Urinary bladder (tissue), 3 donors: ENCODE measurements at regions not wholly inside any gene's neighbourhood (a gene's known extent, or its start where the extent isn't known, plus 50 kb on each side); places are given as distances from the start of the nearest gene placed in this dataset.
"Not testable (repeated sequence)": the region's sequence is repeated elsewhere in the genome, so short reads cannot be mapped to it uniquely, and the experiment has no call there.

ENCODE experiments used
- DNase-seq: peaks from one replicate; pipeline ENCODE4 v3.0.0-alpha.2; 2015; ENCODE audit errors: extremely low spot score
- H3K27ac ChIP-seq: one replicate; pipeline ENCODE4 v1.5.1; 2013; ENCODE audit warnings: low read depth, mild to moderate bottlenecking, moderate library complexity
- H3K36me3 ChIP-seq: one replicate; pipeline ENCODE4 v1.6.1; 2013; ENCODE audit warnings: mild to moderate bottlenecking, moderate library complexity; ENCODE audit not compliant: insufficient read depth
- H3K4me1 ChIP-seq: one replicate; pipeline ENCODE4 v1.6.1; 2013; ENCODE audit warnings: mild to moderate bottlenecking, moderate library complexity; ENCODE audit not compliant: insufficient read depth
- H3K4me3 ChIP-seq: one replicate; pipeline ENCODE4 v1.5.1; 2013; ENCODE audit warnings: low read depth, low read length
- WGBS: extraction: QIAGEN DNeasy Blood & Tissue Kit; methylation state at CpG from one replicate; pipeline ENCODE4 v1.1.7; 2013; 5-methylcytosine and 5-hydroxymethylcytosine counted together
- donor health status: healthy with polysubstance abuse.
- donor health status: healthy.

DNA sequence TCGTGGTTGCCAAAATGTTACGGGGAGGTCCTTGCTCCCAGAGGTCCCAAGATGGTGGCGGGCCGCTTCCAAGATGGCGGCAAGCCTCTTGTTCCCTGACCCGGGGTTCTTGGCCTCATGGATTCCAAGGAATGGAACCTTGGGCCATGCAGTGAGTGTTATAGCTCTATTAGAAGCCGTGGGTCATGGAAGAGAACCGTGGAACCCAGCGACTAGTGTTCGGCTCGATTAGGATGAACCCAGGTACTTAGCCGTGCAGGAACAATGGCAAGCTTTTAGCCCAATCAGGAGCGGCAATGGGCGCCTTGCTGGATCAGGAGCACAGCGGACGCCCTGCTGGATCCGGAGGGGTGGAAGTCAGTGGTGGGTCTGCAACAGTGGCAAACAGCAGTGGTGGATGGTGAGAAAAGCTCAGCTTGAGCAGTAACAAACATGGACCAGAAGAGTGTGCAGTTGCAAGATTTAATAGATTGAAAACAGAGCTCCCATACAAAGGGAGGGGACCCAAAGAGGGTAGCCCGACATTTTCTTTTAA is 89.2 kb upstream of the SMAD3 start:
- not testable (repeated sequence) for H3K27ac ChIP-seq, H3K4me3 ChIP-seq, DNase-seq, H3K4me1 ChIP-seq, H3K36me3 ChIP-seq
- WGBS, result 91% methylated on average over 18 of the region's 18 CpGs

DNA sequence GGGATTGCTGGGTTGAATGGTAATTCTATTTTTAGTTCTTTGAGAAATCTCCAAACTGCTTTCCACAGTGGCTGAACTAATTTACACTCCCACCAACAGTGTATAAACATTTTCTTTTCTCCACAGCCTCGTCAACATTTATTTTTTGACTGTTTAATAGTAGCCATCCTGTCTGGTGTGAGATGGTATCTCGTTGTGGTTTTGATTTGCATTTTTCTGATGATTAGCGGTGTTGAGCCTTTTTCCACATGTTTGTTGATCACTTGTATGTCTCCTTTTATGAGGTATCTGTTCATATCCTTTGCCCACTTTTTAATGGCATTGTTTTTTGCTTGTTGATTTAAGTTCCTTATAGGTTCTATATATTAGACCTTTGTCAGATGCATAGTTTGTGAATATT is 85.1 kb upstream of the SMAD3 start:
- WGBS, result 62% methylated on average over 3 of the region's 3 CpGs
- H3K36me3 ChIP-seq, H3K4me1 ChIP-seq, DNase-seq, H3K27ac ChIP-seq, H3K4me3 ChIP-seq: not testable (repeated sequence)

DNA sequence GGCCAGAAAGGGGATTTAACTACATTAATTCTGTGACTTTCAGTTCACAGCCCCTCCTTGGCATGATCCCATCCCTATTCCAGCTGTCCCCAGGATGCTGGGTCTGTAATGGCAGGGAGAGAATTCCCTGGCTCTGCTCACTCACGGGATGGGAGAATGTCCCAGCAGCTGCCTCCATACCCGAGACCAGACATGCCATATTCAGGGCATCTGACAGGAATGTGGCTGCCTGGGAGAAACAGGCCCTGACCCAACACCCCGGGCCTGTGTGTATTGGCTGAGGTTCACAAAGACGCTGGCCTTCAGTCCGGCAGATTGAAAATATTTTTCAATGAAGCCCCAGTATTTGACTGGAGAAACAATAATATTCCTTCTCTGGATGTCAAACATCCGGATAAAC is 83.6 kb upstream of the SMAD3 start:
- Histone ChIP-seq H3K4me1 (no peaks in the 10 kb centered on the region), H3K4me3 (no peak overlapping the region), H3K27ac (no peak overlapping the region), H3K36me3 (no peaks in the 10 kb centered on the region)
- DNase-seq, result no peak
- 70% methylated on average over 6 of the region's 6 CpGs for WGBS

DNA sequence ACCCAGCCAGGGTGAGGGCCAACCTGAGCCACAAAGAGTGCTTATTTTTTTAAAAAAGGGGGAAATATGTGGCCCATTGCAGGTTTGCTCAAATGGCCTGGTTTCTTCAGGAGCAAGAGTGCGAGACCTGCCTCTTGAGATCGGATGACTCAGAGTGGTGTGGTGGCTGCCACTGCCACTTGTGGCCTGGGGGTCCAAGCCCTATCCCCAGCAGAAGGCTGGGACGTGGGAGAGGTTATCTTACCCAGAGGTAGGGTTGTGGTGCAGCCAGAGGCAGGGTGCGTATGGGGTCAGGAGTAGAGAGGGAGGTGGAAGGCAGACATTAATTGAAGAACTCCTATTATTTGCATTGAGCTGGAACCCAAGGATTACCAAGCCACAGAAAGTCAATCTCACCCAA is 83.2 kb upstream of the SMAD3 start:
- Histone ChIP-seq H3K27ac (no peak overlapping the region), H3K4me3 (no peak overlapping the region), H3K36me3 (no peaks in the 10 kb centered on the region), H3K4me1 (no peaks in the 10 kb centered on the region)
- WGBS, result 94% methylated on average over 4 of the region's 4 CpGs
- no peak for DNase-seq

DNA sequence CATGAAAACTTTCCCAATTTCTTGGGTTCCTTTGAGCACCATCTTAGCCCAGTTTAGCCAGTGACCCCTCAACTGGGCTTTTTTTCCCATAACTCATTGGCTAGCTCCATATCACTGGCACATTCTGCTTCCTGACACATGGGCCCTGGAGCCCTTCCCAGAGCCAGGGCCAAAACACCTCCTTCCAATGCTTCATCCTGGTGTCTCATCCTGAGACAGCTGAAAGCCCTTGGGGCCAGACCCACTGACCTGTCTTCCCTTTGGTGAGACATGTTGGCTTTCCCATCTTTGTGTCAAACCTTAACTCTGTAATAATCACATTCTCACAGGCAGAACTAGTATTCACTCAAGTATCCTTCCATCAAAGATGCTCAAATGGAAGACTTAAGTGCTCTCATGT is 82.6 kb upstream of the SMAD3 start:
- Histone ChIP-seq H3K4me3 (no peak overlapping the region), H3K4me1 (no peaks in the 10 kb centered on the region), H3K36me3 (no peaks in the 10 kb centered on the region), H3K27ac (no peak overlapping the region)
- no peak for DNase-seq

DNA sequence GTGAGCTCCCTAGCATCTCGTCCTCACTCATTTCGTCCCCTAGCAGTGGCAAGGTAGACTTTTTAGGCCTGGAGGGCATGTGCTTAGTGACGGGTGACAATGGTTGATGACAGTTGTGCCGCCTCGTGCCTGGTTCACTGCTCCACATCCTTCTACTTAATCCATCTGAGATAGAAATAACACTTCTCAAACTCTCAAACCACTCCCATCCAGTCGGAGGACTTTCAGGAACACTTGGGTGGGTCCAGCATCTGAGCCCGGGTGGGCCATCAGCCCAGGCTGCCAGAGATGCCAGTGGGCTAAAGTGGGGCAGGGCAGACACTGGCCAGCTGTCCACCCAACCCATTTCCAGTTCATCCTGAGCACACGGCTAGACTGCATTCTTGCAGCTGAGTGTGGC is 79.7 kb upstream of the SMAD3 start:
- WGBS, result 90% methylated on average over 8 of the region's 8 CpGs
- Histone ChIP-seq H3K27ac (no peak overlapping the region), H3K36me3 (no peaks in the 10 kb centered on the region), H3K4me3 (no peak overlapping the region), H3K4me1 (no peaks in the 10 kb centered on the region)
- no peak for DNase-seq

DNA sequence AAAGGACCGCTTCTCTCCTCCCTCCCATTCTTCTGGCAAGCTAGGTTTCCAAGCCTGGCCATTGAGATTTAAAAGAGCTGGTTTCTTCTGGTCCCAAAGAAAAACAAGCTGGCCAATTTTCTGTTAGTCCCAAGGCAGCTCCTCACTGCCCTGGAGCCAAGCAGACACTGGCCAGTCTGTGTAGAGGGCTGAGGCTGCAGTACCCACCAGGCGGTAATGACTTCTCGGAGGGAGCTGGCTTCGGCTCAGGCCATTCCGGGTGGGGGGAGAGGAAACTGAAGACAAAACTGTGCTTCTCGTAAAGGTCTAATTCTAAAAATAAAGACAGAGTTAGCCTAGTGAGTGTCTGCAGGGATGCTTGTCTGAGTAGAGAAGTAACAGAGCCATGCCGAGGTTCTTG is 78.5 kb upstream of the SMAD3 start:
- H3K27ac ChIP-seq, result no peak overlapping the region
- DNase-seq, result no peak
- H3K36me3 ChIP-seq, result no peaks in the 10 kb centered on the region
- WGBS, result 75% methylated on average over 7 of the region's 7 CpGs
- no peak overlapping the region for H3K4me3 ChIP-seq
- no peaks in the 10 kb centered on the region for H3K4me1 ChIP-seq

DNA sequence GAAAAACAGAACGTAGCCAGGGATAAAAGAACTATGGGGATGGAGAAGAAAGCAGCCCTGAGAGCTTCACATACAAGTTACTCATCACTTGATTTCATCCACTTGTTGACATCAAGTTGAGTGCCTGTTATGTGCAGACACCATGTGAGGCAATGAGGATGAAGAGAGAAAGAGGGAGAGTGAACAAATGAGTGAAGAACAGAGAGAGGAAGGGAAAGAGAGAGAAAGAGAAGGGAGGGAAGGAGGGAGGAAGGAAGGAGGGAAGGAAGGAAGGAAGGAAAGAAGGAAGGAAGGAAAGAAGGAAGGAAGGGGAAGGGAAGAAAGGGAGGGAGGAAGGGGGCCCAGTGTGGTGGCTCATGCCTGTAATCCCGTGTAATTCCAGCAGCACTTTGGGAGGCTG is 72.3 kb upstream of the SMAD3 start:
- Histone ChIP-seq H3K4me1 (no peaks in the 10 kb centered on the region), H3K27ac (no peak overlapping the region), H3K36me3 (no peaks in the 10 kb centered on the region), H3K4me3 (no peak overlapping the region)
- no peak for DNase-seq
- WGBS, result 83% methylated on average over 2 of the region's 2 CpGs

DNA sequence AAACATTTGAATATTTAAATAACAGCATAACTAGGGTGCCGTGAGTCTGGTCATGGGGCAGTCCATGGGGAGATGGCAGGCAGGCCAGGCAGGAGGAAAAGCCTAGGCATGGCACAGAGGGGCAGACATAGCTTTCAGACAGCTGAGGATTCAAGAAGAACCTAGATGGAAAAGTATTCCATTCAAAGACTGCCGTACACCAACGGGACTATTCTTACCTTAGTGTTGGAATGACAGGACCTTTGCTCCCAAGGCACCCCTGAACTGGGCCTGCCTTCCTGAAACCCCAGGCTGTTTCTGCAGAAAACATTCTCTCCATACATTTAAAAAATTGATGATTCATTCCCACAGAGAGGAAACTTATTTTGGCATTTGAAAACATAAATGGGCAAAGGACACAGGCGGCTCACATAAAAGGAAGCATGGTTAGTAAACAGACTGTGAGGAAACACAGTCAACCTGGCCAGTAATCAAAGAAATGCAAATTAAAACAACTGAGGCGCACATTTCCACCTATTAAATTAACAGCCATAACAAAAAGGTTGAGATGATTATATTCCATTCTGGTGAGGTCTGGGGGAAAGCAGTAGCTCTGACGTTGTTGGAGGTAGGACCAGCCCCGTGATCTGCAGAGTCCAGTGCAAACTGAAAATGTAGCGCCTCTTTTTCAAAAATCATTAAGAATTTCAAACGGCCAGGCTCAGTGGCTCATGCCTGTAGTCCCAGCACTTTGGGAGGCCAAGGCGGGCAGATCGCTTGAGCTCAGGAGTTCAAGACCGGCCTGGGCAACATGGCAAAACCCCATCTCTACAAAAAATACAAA is 71.3 kb upstream of the SMAD3 start:
- no peak overlapping the region for H3K27ac ChIP-seq
- no peaks in the 10 kb centered on the region for H3K4me1 ChIP-seq
- 79% methylated on average over 12 of the region's 12 CpGs for WGBS
- no peak overlapping the region for H3K4me3 ChIP-seq
- DNase-seq, result no peak
- no peaks in the 10 kb centered on the region for H3K36me3 ChIP-seq

DNA sequence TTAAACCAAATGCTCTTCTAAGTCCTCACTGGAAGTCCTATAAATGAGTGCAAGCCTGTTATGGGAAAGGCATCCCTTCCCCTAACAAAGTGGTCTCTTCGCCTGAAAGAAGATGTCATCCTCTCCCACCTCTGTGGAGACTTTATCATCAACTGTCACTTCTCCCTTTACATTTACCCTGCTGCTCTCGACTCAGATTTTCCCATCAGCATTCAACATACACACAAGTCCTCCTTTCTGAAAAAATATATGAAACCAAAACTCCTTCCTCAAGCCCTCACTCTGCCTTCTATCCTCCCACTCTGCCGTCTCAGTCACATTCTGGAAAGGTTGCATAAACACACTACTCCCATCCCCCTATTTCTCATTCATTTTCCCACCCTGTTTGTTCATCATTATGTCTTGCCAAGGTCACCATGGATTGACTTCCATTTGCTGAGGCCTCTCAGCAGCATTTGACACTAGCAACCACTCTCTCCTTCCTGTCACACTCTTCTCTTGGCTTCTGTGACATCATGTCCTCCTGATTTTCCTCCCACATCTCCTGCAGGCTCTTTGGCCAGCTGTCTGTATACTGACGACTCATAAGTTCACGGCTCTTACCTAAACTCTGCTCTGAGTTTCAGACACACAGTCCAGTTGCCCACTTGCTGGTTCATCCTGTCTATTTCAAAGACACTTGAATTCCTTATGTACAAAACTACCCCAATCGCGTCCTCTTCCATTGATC is 70.3 kb upstream of the SMAD3 start:
- Histone ChIP-seq H3K4me3 (no peak overlapping the region), H3K27ac (no peak overlapping the region), H3K4me1 (no peaks in the 10 kb centered on the region), H3K36me3 (no peaks in the 10 kb centered on the region)
- 85% methylated on average over 7 of the region's 7 CpGs for WGBS
- no peak for DNase-seq

DNA sequence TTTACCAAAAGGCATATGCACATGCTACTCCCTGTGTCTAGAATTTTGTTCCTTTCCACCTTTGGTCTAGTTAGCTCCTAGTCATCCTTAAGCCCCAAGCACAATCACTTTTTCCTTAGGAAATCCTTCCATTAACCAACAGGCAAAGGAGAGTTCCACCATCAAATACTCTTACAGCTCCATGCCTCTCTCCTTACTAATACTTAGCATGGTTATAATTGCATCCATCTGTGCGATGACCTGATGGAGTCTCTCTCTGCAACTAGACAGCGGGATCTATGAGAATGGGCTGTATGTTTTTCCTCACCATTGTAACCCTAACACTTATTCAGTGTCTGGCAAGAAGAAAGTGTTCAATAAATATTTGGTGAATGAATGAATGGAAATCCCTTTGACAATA is 69.3 kb upstream of the SMAD3 start:
- Histone ChIP-seq H3K4me1 (no peaks in the 10 kb centered on the region), H3K27ac (no peak overlapping the region), H3K36me3 (no peaks in the 10 kb centered on the region), H3K4me3 (no peak overlapping the region)
- DNase-seq, result no peak
- WGBS, result 94% methylated on average over 2 of the region's 2 CpGs

DNA sequence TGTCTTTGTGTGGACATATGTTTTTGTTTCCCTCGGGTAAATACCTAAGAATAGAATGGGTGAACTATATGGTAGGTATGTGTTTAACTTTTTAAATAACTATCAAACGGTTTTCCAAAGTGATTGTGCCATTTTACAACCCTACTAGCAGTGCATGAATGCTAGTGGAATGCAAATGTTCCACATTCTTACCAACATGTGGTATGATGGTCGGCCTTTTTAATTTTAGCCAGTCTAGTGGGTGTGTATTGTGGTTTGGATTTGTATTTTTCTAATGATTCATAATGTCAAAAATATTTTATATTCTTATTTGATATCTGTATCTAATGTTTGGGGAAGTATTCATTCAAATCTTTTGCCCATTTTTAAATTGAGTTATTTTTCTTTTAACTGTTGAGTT is 68.2 kb upstream of the SMAD3 start:
- no peak overlapping the region for H3K27ac ChIP-seq
- 68% methylated on average over 3 of the region's 3 CpGs for WGBS
- no peak for DNase-seq
- H3K4me3 ChIP-seq, result no peak overlapping the region
- no peaks in the 10 kb centered on the region for H3K36me3 ChIP-seq
- H3K4me1 ChIP-seq, result no peaks in the 10 kb centered on the region

DNA sequence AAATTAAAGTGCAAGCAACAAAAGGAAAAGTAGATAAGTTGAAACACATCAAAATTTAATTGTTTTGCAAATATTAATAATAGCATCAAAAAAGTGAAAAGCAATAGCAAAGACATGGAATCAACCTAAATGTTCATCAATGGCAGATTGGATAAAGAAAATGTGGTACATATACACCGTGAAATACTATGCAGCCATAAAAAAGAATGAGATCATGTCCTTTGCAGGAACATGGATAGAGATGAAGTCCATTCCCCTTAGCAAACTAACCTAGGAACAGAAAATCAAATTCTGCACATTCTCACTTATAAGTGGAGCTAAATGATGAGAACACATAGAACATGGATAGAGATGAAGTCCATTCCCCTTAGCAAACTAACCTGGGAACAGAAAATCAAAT is 67.2 kb upstream of the SMAD3 start:
- DNase-seq, H3K4me1 ChIP-seq, H3K27ac ChIP-seq, H3K36me3 ChIP-seq, H3K4me3 ChIP-seq: not testable (repeated sequence)
- 100% methylated on average over 1 of the region's 1 CpG for WGBS
